HL-60 (cell line): ENCODE measurements at regions not wholly inside any gene's neighbourhood (a gene's known extent, or its start where the extent isn't known, plus 50 kb on each side); places are given as distances from the start of the nearest gene placed in this dataset.

Experiments
- DNase-seq, 2 experiments: peaks; one replicate each; pipeline ENCODE4 v3.0.0-alpha.2; 2010 to 2020; ENCODE audit warnings: low read depth in 1 of 2, low spot score in 1 of 2
- H3K27ac ChIP-seq: fragments of 250-450 bp; sonication (Bioruptor Pico); replicated peaks from 2 replicates; pipeline ENCODE4 v1.5.1; 2020; ENCODE audit warnings: mild to moderate bottlenecking, moderate library complexity
- H3K27me3 ChIP-seq: fragments of 250-450 bp; sonication (Bioruptor Pico); 2 replicates; pipeline ENCODE4 v1.5.1; 2021; ENCODE audit warnings: mild to moderate bottlenecking, moderate library complexity; ENCODE audit not compliant: insufficient read depth, poor library complexity, severe bottlenecking
- H3K4me3 ChIP-seq: replicated peaks from 2 replicates; pipeline ENCODE4 v1.5.1; 2011; ENCODE audit warnings: mild to moderate bottlenecking, control low read depth, low read length; ENCODE audit not compliant: insufficient read depth
- GABPA ChIP-seq: IDR thresholded peaks from 2 replicates; pipeline ENCODE4 v1.6.1; 2012; ENCODE audit warnings: low read depth
- POLR2AphosphoS5 ChIP-seq: IDR thresholded peaks from 2 replicates; pipeline ENCODE4 v1.6.1; 2012; ENCODE audit warnings: low read depth
- SPI1 ChIP-seq: IDR thresholded peaks from 2 replicates; pipeline ENCODE4 v1.6.1; 2012; ENCODE audit warnings: low read depth, mild to moderate bottlenecking, borderline replicate concordance
- TF ChIP-seq, protein P1 (sequence below): IDR thresholded peaks from 2 replicates; pipeline ENCODE4 v1.6.1; 2012; ENCODE audit warnings: low read depth; ENCODE audit not compliant: insufficient replicate concordance
- TF ChIP-seq, protein P2 (sequence below): IDR thresholded peaks from one replicate; pipeline ENCODE4 v1.5.1; 2011; ENCODE audit warnings: low read length, control low read depth, inconsistent platforms; ENCODE audit not compliant: insufficient read depth

GRCh38 chr18:78460558-78460957 lies 519.1 kb upstream of the SALL3 start:
- no peak overlapping the region for H3K4me3 ChIP-seq
- no peak for DNase-seq
- TF ChIP-seq SPI1 (no peak), GABPA (no peak), POLR2AphosphoS5 (no peak)
- TF ChIP-seq, protein P1, sequence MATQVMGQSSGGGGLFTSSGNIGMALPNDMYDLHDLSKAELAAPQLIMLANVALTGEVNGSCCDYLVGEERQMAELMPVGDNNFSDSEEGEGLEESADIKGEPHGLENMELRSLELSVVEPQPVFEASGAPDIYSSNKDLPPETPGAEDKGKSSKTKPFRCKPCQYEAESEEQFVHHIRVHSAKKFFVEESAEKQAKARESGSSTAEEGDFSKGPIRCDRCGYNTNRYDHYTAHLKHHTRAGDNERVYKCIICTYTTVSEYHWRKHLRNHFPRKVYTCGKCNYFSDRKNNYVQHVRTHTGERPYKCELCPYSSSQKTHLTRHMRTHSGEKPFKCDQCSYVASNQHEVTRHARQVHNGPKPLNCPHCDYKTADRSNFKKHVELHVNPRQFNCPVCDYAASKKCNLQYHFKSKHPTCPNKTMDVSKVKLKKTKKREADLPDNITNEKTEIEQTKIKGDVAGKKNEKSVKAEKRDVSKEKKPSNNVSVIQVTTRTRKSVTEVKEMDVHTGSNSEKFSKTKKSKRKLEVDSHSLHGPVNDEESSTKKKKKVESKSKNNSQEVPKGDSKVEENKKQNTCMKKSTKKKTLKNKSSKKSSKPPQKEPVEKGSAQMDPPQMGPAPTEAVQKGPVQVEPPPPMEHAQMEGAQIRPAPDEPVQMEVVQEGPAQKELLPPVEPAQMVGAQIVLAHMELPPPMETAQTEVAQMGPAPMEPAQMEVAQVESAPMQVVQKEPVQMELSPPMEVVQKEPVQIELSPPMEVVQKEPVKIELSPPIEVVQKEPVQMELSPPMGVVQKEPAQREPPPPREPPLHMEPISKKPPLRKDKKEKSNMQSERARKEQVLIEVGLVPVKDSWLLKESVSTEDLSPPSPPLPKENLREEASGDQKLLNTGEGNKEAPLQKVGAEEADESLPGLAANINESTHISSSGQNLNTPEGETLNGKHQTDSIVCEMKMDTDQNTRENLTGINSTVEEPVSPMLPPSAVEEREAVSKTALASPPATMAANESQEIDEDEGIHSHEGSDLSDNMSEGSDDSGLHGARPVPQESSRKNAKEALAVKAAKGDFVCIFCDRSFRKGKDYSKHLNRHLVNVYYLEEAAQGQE: no peak
- TF ChIP-seq, protein P2, sequence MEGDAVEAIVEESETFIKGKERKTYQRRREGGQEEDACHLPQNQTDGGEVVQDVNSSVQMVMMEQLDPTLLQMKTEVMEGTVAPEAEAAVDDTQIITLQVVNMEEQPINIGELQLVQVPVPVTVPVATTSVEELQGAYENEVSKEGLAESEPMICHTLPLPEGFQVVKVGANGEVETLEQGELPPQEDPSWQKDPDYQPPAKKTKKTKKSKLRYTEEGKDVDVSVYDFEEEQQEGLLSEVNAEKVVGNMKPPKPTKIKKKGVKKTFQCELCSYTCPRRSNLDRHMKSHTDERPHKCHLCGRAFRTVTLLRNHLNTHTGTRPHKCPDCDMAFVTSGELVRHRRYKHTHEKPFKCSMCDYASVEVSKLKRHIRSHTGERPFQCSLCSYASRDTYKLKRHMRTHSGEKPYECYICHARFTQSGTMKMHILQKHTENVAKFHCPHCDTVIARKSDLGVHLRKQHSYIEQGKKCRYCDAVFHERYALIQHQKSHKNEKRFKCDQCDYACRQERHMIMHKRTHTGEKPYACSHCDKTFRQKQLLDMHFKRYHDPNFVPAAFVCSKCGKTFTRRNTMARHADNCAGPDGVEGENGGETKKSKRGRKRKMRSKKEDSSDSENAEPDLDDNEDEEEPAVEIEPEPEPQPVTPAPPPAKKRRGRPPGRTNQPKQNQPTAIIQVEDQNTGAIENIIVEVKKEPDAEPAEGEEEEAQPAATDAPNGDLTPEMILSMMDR: no peak
- H3K27me3 ChIP-seq: peaks cover 4% of the 10 kb centered on the region
- no peak overlapping the region for H3K27ac ChIP-seq

DNA sequence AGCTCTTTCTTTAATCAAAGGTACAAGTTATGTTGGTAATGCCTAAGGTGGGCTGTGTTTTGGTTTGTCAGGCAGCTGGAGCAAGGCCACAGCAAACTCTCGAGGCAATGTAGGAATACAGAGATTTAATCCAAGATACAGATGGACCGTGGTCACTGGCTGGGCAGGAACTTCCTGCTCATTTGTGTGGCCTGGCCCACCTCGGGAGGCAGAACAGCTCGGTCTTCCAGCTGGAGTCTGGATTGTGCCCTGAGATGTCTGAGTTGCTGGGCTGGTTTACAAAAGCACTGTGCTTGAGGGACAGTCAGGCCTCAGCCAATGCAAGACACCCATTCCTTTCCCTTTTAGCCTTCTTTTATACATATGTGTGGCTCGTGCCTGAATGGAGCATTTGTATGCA lies 506.1 kb upstream of the SALL3 start:
- DNase-seq: no peak

GRCh38 chr18:78477840-78478239 lies 501.8 kb upstream of the SALL3 start:
- no peaks in the 10 kb centered on the region for H3K27me3 ChIP-seq
- no peak for TF ChIP-seq SPI1
- no peak for TF ChIP-seq POLR2AphosphoS5
- H3K27ac ChIP-seq: no peak overlapping the region
- no peak overlapping the region for H3K4me3 ChIP-seq
- DNase-seq: no peak

More for the DNA sequence above, 506.1 kb upstream of the SALL3 start:
- no peak overlapping the region for H3K27ac ChIP-seq
- H3K27me3 ChIP-seq: no peaks in the 10 kb centered on the region
- H3K4me3 ChIP-seq: no peak overlapping the region
- TF ChIP-seq SPI1: no peak
- TF ChIP-seq, protein P1: no peak
- TF ChIP-seq POLR2AphosphoS5: no peak
- no peak for TF ChIP-seq GABPA
- TF ChIP-seq, protein P2: no peak

DNA sequence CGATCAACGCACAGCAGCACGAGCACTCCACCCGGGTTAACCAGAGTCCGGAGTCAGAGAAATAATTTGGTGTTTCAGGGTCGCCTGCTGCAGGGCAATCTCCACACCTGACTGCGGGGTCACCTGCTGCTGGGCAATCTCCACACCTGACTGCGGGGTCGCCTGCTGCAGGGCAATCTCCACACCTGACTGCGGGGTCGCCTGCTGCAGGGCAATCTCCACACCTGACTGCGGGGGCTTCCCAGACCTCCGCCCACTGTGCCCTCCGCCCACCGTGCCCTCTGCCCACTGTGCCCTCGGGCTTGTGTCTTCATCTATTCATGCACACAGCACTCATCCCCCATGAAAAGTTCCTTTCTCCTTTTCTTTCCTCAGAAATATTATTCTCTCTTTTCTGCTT lies 500.2 kb upstream of the SALL3 start:
- DNase-seq: no peak
- no peak overlapping the region for H3K27ac ChIP-seq
- H3K4me3 ChIP-seq: no peak overlapping the region
- no peak for TF ChIP-seq POLR2AphosphoS5
- no peak for TF ChIP-seq SPI1
- TF ChIP-seq, protein P2: no peak
- TF ChIP-seq, protein P1: no peak
- no peak for TF ChIP-seq GABPA
- no peaks in the 10 kb centered on the region for H3K27me3 ChIP-seq
